ENCODE measurements at regions not wholly inside any gene's neighbourhood (a gene's known extent, or its start where the extent isn't known, plus 50 kb on each side); places are given as distances from the start of the nearest gene placed in this dataset.
"Not testable (repeated sequence)": the region's sequence is repeated elsewhere in the genome, so short reads cannot be mapped to it uniquely, and the experiment has no call there.

DNA sequence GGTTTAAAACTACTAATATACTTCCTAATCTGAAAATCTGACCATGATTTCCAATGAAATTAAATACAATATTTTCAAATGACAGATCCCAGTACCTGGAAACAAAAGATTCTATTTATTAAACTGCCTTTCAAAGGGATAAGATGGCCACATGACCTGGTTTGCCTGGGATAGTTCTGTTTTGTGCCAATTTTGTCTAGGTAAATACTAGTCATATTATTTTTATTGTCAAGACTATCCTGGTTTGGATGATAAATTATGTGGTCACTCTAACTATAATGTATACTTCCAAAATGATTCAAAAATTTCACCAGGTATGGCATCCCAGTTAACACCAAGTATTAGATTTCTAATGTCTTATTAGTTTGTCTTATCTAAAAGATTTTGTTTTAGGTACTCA is 222.5 kb upstream of the TTC29 start:
- DNase-seq = not testable (repeated sequence)

DNA sequence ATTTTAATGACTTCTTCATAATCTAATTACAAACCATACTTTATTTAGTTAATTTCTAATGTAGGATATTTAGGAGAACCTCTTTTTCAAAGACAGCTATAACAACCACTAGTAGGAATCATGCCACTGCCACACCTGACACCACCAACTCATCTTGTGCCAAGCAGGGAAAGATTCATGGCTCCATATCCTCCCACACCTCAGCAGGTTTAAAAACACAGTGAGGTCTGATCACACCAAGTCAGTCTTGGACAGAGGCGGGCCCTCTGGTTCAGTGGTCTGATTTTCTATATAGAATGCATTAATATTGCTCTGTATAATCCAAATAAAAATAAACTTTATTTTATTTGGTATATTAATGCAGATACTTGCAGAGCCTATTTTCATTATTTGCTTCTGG is 227.7 kb upstream of the TTC29 start:
- DNase-seq = no peak

DNA sequence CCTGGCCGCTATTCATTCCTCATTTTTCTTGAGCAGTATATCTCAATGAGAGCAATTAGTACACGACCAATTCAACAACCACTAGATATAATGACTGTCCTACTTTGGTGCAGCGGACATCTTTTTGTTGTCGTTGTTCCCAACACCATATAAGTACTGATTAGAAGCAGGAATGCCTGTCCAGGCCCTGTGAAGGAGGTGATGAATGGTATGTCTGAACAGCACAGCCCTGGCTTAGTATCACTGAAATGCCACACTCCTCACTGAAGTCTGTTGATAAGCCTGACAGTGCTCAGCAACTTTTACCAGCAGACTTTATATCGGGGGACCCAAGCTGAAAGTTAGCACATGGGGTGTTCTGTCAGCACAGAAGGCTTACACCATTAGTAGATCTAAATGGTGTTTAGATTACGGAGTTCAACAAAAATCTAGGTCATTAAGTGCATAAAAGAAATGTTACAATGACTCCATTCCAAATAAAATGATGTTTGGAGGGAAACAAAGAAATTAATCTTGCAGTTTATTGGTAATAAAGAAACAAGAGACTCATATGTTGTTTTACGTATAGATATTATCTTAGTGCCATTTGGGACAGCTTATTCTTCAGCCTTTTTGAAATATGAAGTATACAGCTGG is 228.3 kb upstream of the TTC29 start:
- DNase-seq = no peak

DNA sequence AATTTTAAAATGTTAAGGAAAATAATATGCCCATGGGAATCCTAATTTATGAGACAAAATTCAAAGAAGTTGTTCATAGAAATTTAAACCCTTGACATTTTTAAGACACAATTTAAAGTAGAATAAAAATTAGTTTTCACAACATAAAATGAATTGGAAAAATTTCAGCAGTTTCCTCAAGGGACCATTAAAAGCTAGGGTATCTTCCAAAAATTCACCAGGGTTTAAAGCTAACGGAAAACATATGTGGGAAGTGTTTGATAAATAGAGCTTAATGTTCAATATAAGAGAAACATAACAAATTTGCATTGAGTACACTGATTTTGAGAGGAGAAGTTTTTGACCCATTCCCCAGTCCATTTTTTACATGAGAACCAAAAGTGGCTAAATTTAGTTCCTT is 228.9 kb upstream of the TTC29 start:
- DNase-seq = no peak

DNA sequence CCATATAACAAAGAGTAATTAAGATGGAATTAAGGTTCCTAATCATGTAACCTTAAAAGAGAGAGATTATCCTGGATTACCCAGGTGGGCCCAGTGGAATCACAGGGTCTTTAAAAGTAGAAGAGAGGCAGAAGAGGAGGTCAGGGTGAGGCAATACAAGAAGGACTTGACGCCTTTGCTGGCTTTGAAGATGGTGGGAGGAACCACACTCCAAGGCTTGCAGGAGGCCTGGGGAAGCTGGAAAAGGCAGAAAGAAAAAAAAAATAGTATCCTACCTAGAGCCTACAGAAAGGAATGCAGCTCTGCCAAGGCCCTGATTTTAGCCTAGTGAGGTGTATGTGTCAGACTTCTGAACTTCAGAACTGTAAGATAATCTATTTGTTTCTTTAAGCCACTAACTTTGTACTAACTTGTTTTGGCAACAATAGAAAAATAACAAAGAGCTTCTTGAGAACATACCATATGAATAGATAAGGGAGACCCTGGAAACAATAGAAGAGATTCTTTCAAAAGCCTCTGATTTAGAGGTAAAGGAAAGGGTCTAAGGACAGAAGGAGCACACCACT is 229.9 kb upstream of the TTC29 start:
- no peak for DNase-seq

DNA sequence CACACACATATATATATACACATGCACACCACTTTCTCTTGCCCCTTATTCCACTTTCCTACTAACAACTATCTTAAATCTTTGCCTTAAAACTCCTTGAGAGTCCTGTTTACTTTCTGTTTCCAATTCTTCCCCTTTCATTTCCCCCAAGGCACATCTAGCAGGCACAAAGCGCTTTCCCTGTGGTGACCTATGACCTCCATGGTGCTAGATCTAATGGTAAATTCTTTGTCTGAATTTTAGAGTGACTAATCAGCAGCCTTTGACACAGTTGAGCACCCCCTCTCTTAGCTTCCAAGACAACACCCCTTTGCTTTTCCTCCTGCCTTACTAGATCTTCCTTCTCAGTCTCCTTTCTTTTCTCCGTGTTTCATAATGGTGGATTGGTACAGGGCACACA is 236.4 kb upstream of the TTC29 start:
- DNase-seq = no peak

DNA sequence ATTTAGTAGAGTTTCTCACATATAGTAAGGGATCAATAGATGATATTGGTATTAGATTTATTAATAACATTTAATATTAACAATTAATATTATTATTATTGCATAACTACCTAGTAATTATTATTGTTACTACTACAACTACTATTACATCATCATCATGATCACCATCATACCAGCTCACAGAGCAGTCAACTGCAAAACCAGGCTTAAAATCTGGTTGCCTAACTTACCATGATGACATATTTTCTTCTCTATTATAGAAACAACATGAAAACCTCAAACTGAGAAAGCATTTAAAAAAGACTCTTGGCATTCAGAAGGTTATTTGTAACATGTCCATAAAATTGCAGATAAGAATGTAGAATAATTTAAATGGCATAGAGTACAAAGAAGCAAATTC is 247.0 kb upstream of the TTC29 start:
- DNase-seq = no peak

DNA sequence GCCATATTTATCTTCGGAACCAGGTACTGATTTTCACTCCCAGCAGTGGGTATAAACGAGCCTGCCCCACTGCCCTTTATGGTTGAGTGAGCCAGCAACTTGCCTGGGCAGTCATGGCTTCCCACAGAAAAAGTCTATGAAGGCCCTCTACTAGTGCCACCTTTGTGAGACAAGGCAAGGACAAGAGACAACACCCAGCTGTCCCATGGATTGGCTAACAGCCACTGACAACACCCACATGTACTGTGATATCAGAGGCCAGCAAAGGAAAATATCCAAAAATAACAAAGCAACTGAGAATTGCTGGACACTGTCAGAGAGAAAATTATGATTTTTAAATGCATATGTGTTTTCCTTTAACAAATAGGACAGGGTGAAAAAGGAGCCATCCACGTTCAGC is 248.4 kb upstream of the TTC29 start:
- no peak for DNase-seq

DNA sequence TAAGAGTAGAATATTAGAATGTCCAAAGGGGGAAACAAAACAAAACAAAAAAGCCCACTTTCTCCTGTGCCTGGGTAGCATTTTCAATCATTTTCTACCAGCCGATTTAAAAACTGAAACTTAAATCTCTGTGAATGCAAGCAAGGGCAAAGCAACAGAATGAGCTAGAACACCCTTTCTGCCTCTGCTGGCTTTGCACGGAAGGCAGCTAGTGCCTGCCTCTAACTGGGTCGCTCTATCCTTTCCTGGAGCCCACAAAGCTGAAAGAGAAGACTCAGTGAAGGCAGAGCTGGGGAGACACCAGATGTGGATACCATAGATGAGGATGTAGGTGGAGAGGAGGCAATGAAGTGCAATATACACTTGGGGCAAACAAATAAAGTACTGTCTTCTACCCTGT is 248.9 kb upstream of the TTC29 start:
- no peak for DNase-seq

DNA sequence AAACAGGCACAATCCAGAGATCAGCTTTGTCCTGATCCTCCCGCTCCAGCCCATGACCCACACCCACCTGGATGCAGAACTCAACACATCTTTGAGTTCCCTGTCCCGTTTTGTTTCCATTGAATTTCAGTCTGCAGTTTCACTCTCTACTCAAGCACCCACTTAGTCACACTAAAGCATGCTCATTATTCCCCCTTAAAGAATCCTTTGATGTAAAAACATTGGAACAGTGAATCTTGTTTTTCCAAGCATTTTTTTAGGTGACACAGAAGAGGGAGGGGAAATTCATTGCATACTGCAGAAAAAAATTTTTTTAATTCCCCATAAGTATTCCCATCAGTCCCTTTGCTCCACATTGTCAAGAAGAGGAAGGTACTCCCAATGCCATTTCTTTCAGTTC is 249.7 kb upstream of the TTC29 start:
- no peak for DNase-seq

DNA sequence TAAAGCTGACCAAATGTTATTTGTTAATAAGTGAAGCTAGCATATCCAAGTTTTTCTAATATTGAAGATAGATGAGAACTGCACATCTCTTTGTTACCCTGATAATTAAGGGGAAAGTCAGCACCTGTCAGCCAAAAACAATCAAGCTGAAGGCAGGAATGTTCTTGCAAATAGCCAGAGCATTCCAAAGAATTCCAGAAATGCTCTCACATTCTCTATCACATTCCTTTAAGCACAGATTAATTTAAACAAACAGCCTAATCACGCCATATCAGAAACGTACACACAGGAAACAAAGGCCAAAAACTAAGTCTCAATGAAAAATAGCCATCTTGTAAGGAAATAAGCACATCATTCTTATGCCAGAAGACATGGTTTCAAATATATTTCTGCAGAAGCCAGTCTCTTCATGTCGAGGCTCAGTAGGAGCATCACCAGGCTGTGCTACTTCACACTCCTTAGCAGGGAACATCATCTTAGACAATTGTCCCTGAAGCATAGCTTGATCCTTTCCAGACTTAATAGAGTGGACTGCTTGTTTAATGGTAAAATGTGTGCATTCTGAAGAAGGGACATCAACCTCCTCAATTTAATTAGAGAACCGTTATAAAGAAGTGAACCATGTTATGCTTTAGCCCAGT is 252.9 kb upstream of the TTC29 start:
- no peak for DNase-seq

DNA sequence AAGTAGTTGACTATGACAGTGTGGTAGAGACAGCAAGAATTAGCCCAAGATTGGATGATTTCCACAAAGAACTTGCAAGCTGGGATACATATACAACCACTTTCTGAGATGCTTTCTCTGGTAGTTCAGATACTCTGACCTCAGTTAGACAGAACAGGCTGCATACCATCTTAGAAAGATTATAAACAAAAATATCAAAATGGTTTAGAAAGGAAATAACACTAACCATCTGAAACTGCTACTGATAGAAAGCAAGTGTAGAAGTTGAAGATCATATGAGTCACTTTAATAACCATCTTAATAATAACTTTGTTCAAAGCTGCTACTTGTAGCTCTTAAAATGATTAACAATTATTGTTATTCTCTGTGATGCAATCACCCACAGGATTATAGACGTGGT is 255.4 kb upstream of the TTC29 start:
- no peak for DNase-seq

DNA sequence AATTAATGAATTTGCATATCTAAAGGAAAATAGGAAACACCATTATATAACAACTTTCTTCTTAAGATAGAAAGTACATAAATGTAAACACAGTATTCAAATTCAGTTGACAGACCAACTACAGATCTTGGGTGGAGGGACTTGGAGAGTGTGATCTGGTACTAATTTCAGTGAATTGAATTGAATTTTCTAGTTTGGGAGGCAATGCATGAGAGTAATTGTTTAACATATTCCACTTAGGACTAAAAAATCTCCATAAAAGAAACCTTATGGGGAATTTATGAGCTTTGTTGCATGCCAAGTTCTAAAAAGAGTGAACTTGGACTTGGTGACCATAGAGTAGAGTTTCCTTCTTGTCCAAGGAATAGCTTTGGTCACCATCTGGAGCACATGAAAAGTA is 261.1 kb upstream of the TTC29 start:
- DNase-seq = no peak

DNA sequence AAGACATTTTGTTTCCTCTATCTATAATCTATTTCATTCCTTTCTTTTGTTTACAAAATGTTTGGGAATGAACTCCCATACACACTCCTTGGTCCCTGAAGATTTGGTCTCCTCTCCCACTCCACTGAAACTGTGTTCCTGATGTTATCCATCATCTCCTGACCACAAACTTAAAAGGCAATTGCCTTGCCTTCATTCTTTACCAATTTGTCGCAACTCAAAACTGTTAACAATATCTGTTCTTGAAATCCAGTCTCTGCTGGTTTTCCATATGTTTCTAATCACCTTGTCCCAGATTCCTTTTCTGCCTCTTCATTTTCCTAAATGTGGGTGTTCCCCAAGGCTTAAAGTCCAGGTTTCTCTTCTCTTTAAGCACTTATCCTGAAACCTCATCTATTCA is 262.2 kb upstream of the TTC29 start:
- no peak for DNase-seq

DNA sequence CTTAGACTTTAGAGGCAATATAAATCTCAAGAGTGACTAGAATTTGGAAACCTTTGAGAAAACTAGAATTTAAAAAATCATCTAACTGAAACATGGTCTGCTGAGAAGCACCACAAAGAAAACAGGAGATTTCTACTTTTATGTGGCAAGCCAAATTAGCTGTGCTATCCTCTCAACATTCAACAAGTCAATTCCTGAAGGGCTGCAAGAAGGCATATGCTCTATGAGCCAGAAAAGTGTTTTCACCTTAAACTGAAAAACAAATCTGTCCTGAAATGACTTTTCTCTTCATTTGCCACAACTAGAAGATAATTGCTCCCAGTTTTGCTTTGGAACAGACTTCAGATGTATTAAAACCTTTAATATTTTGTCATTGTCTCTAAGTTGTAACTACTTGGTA is 263.2 kb upstream of the EDNRA start:
- no peak for DNase-seq

DNA sequence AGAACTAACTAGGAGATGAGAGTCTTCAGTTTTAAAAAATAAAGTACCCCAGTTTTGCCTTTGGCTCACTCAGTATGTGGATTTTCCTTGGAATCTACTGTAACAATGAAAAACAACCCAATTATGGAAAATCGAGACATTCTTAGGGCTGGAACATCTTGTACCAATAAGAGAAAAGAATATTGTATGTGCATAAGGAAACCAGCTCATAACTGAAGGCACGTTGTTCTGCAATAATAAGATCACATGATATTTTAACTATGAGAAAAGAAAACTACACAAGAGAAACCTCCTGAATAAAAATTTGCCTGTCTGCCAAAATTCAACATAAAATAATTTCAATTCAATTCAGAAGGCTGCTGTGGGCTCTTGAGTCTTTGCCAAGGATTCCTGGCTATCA is 261.8 kb upstream of the EDNRA start:
- no peak for DNase-seq

DNA sequence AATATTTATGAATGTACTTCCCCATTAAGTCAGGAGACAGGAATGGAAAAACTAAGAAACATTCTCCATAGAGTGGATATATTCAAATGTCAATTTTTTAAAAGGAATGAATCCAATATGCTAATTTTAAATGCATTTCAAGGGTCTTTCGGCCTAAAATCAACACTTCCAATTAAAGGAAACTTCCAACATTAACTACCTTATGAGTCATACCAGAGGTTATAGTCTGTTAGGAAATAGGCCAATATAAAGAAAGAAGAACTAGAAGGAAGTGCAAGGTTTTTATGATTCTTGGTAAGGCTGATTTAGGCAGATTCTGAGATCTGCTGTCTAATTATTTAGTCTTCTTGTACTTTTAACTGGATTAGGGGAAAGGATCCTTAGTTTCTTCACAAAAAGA is 260.1 kb upstream of the EDNRA start:
- DNase-seq = no peak

DNA sequence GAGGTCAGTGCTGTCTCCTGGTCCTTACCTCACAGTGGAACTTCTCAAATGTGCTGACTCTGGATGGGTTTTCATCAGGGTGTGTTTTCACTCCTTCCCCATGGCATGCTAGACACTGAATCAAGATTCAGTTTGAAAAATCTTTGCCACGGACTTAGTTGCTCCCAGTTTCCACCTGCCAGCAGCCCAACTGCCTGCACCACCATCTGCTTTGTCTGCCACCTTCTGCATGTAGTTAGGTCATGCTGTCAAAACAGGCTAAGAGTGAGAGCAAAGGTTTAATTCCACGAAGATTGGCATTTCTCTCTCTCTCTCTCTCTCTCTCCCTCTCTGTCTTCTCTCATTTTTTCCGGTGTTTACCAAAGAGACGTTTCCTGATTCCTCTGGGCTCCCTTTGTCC is 258.0 kb upstream of the EDNRA start:
- no peak for DNase-seq

DNA sequence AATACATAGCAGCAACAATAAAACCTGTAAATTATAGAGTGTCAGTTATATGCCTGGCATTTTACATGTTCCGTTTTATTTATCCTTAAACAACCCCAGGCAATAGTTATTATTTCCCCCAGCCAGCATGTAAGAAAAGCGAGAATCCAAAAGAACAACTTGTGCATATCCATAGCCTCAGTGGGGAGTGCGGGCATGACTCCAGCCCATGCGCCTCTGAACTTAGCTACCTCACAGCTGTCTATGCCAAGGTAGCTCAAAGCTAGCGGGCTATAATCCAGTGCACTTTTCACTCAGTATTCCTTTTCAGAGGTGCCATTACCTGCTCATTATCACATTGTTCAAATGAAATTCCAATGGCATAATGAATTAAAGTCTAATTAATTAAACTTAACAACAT is 257.3 kb upstream of the EDNRA start:
- DNase-seq = no peak

DNA sequence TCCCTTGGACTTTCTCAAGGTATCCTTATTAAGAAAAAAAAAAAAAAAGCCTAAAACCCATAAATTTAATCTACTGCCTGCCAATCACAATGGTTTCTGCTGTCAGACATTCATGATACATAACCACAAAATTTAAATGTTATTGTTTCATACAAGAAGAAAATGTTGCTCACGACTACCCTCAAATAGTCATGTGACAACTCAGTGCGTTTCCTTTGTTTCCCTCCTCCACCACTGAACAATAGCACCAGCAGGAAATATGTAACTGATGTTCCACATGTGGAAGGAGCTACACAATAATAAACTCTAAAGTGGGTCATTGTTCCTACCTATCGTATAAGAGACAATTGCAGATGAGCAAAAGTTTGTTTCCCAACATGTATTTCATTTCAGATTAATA is 244.1 kb upstream of the EDNRA start:
- no peak for DNase-seq

DNA sequence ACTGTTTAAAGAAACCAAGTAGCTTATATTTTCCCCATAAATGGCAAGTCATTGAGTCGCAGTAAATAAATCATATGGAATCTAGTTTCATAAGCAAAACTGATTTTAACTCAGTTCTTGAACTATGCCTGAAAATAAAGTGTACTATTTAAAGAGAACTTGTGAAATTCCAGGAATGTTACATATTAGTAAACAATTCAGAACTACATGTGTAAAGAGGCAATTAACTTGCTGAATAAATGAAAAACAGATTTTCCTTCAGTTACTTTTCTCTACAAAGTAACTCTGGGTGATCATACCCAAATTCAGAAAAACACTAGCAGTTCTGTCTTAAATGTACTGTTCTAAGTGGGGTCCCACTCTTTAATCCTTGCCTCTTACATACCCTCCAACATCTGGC is 236.1 kb upstream of the EDNRA start:
- no peak for DNase-seq

DNA sequence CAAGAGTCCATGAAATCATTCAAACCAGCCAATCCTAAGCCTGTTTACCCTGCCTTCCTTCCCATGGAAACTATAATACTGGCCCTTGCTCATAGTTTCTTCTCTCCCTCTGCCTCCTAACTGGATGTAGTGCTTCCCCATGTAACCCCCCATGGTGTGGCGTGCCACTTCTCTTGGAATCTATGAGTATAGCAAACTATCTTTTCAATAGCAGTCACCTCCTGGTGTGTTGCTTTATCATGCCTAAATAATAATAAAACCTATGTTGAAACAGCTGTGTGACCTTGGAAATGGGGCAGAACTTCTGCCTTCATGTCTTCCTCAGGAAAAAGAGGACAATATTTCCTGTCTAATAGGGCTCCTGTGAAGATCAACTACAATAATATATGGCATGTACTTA is 234.8 kb upstream of the EDNRA start:
- DNase-seq = no peak

DNA sequence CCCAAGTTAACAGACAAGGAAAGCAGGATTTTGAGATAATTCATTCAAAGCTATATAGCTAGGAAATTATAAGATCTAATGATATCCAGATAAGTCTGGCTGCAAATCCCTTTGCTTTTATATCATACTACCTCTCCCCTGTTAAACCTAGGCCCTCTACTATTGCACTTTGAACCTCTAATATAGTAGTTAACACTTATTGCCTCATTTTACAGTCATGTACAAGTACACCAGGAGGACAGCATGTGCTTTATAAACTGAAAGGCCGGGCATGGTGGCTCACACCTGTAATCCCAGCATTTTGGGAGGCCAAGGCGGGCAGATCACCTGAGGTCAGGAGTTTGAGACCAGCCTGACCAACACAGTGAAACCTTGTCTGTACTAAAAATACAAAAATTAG is 234.4 kb upstream of the EDNRA start:
- DNase-seq = not testable (repeated sequence)

DNA sequence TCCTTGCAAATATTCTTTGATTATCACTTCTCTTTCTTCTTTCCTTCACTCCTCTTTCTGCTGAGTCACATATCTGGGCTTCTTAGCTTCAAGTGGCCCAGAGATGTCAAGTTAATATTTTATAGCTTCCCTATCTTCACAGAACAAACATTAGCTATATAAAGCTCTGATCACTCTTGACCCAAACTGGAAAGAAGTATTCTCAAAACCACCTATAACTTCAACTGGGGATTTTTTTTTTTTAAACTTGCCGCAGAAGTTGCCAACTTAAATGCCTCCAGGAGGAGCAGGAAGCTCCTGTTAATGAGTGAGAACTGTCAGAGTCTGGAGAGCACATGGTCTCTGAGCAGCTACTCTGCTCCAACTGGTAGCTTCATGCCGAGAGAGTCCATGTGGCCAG is 233.3 kb upstream of the EDNRA start:
- no peak for DNase-seq

DNA sequence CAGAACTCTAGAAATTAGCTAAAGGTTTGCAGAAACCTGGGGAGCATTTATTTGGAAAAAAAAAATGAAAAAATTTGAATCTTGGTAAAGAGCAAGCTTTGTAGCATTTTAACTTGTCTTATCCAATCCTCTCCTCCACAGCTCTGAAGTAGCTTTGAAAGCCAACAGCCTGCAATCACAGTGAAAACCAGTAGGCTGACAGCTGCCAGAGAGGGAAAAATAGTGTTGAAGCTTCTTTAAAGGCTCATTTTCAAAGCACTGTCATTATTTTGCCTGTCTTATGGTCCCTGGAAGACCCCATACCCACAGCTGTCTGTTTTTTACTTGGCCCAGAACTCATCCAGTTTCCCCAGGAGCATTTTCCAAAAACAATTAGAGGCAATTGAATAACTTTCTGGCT is 230.8 kb upstream of the EDNRA start:
- DNase-seq = no peak
